Endothelial cell (in vitro differentiated cells): ENCODE measurements at regions not wholly inside any gene's neighbourhood (a gene's known extent, or its start where the extent isn't known, plus 50 kb on each side); places are given as distances from the start of the nearest gene placed in this dataset.

ENCODE experiments used
- DNase-seq: peaks from one replicate; pipeline ENCODE4 v3.0.0; 2021; ENCODE audit warnings: low spot score
- H3K27ac Mint-ChIP-seq: one replicate; pipeline ENCODE4 v1.8.0; 2021; ENCODE audit warnings: mixed read lengths, inconsistent platforms; ENCODE audit not compliant: unreplicated experiment
- H3K27me3 Mint-ChIP-seq: one replicate; pipeline ENCODE4 v1.8.0; 2021; ENCODE audit warnings: mild to moderate bottlenecking, moderate library complexity, mixed read lengths, inconsistent platforms; ENCODE audit not compliant: unreplicated experiment
- H3K36me3 Mint-ChIP-seq: one replicate; pipeline ENCODE4 v1.8.0; 2021; ENCODE audit warnings: mild to moderate bottlenecking, low read depth, mixed read lengths, inconsistent platforms; ENCODE audit not compliant: unreplicated experiment
- H3K4me1 Mint-ChIP-seq: one replicate; pipeline ENCODE4 v1.8.0; 2021; ENCODE audit warnings: mild to moderate bottlenecking, mixed read lengths, inconsistent platforms; ENCODE audit not compliant: unreplicated experiment
- H3K4me3 Mint-ChIP-seq: one replicate; pipeline ENCODE4 v1.8.0; 2021; ENCODE audit warnings: mild to moderate bottlenecking, mixed read lengths, inconsistent platforms; ENCODE audit not compliant: unreplicated experiment
- H3K9me3 Mint-ChIP-seq: one replicate; pipeline ENCODE4 v1.8.0; 2021; ENCODE audit warnings: mixed read lengths, inconsistent platforms; ENCODE audit not compliant: unreplicated experiment
- TF ChIP-seq, protein P1 (sequence below): fragments of 200-600 bp; sonication (generic); IDR thresholded peaks from one replicate; pipeline ENCODE4 v1.5.0; 2021; ENCODE audit warnings: antibody characterized with exemption; ENCODE audit not compliant: unreplicated experiment

DNA sequence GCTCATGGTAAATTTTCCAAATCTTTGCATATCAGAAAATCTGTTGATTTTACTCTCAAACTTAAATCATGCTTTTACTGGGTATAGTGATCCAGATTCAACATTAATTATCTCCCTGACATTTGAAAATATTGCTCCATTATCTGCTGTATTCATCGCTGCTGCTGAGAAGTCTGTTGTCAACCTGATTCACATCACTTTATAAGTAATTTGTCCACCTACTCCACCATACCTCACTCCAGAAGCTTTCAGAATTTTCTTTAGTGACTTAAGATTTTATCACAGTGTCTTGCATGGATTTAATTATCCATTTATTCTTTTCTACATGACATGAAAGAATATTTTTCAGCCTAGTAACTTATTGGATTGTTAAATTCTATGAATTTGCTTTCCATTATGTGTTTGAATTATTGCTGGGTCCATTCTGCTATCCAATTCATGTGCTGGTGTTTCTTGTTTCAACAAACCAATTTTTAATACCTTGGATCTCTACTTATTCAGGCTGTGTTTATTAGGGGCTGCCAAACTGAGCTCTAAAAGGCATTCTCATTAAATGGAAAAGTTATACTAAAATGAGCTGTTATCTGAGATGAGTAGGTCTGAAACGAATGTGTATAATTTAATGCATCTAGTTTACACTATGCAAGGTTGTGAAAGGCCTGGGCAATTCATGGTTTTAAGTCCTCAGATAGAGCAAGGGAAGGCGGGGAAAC is 519.3 kb upstream of the CDH11 start:
- no peaks in the 10 kb centered on the region for H3K4me1 Mint-ChIP-seq
- H3K36me3 Mint-ChIP-seq = no peaks in the 10 kb centered on the region
- TF ChIP-seq, protein P1, sequence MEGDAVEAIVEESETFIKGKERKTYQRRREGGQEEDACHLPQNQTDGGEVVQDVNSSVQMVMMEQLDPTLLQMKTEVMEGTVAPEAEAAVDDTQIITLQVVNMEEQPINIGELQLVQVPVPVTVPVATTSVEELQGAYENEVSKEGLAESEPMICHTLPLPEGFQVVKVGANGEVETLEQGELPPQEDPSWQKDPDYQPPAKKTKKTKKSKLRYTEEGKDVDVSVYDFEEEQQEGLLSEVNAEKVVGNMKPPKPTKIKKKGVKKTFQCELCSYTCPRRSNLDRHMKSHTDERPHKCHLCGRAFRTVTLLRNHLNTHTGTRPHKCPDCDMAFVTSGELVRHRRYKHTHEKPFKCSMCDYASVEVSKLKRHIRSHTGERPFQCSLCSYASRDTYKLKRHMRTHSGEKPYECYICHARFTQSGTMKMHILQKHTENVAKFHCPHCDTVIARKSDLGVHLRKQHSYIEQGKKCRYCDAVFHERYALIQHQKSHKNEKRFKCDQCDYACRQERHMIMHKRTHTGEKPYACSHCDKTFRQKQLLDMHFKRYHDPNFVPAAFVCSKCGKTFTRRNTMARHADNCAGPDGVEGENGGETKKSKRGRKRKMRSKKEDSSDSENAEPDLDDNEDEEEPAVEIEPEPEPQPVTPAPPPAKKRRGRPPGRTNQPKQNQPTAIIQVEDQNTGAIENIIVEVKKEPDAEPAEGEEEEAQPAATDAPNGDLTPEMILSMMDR = no peak
- H3K27me3 Mint-ChIP-seq = peaks cover 2% of the 10 kb centered on the region
- no peak overlapping the region for H3K4me3 Mint-ChIP-seq
- H3K27ac Mint-ChIP-seq = no peak overlapping the region
- H3K9me3 Mint-ChIP-seq = no peaks in the 10 kb centered on the region
- no peak for DNase-seq

DNA sequence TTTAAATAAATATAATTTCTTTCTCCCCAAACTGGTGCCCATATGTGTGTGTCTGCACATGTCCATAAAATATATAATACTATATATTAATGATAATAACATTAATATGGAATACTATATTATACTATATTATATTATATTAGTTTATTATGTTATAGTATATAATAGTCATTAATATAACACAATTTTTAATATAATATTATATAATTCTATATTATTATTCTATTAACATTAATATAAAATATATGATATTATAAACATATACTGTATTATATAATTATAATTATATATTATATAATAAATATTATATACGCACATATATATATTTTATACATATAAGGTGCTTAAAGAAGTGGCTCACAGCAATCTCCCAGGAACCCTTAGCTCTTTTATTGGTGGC is 513.0 kb upstream of the CDH11 start:
- H3K27ac Mint-ChIP-seq = no peak overlapping the region
- H3K27me3 Mint-ChIP-seq = no peaks in the 10 kb centered on the region
- H3K4me1 Mint-ChIP-seq = peaks cover 2% of the 10 kb centered on the region
- H3K9me3 Mint-ChIP-seq = no peaks in the 10 kb centered on the region
- DNase-seq = no peak
- H3K36me3 Mint-ChIP-seq = no peaks in the 10 kb centered on the region
- TF ChIP-seq, protein P1 = no peak
- H3K4me3 Mint-ChIP-seq = no peak overlapping the region

DNA sequence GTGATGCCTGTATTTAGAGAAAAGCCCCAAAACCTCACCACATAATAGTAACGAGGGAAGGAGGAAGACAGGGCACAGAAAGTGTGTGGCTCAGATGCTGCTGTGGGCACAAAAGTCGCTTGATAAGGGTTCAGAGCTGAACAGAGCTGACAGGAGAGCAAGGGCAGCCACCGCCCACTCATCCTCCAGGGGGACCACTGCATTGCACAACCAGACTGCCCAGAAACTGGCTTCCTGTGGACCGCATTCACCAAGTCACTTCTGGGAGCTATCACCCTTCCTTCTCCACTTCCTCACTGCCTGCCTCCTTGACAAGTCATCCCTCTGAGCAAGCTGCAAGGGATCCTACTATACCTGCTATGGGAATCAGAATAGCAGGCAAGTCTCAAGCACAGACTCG is 512.4 kb upstream of the CDH11 start:
- Mint-ChIP-seq H3K4me3 (no peak overlapping the region), H3K36me3 (peaks cover under 1% of the 10 kb centered on the region), H3K9me3 (no peaks in the 10 kb centered on the region), H3K4me1 (peaks cover 2% of the 10 kb centered on the region), H3K27ac (no peak overlapping the region), H3K27me3 (no peaks in the 10 kb centered on the region)
- no peak for DNase-seq
- TF ChIP-seq, protein P1 = no peak

DNA sequence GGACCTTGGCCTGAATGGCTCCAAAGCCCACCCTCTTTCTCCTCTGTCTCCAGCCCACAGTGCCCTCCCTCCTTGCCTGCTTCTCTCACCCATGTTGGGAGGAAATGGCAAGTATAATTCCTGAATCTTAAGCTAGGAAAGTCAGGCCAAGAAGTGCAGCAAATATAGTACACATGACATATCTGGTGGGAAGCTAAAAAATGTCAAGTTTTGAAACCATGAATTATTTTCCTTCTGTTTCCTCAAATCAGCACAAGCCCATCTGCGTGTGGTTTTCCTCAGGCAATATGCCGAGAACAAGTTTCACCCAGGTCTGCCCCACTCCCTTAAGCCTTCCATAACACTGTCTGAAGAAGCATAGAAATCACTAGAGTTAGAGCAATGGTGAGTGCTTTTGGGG is 502.8 kb upstream of the CDH11 start:
- TF ChIP-seq, protein P1 = no peak
- no peaks in the 10 kb centered on the region for H3K9me3 Mint-ChIP-seq
- H3K4me1 Mint-ChIP-seq = no peaks in the 10 kb centered on the region
- peaks cover 4% of the 10 kb centered on the region for H3K36me3 Mint-ChIP-seq
- H3K4me3 Mint-ChIP-seq = no peak overlapping the region
- DNase-seq = no peak
- no peak overlapping the region for H3K27ac Mint-ChIP-seq
- peaks cover 7% of the 10 kb centered on the region for H3K27me3 Mint-ChIP-seq

DNA sequence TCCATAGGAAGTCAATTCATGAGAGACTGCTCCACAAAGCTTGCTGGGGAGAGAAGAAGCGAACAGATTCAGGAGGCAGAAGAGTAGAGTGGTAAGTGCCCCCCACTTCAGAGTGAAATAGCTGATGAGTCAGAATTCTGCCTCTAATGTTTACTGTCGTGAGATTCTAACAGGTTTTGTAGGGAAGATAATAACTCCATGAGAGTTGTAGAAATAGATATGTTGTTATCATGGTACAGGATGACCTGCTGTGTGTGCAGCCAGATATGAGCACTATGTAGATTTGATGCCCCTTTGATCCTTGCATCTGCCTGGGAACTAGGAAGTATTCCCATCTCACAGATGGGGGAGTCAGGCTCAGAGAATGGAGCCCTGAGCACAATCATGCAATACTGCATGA is 502.4 kb upstream of the CDH11 start:
- Mint-ChIP-seq H3K36me3 (peaks cover 3% of the 10 kb centered on the region), H3K9me3 (no peaks in the 10 kb centered on the region), H3K27me3 (peaks cover 7% of the 10 kb centered on the region), H3K27ac (no peak overlapping the region), H3K4me1 (no peaks in the 10 kb centered on the region), H3K4me3 (no peak overlapping the region)
- no peak for DNase-seq
- TF ChIP-seq, protein P1 = no peak
